Body of pancreas (tissue), 4 donors: ENCODE measurements at regions not wholly inside any gene's neighbourhood (a gene's known extent, or its start where the extent isn't known, plus 50 kb on each side); places are given as distances from the start of the nearest gene placed in this dataset.

Experiments
- ATAC-seq: fragments of 150-250 bp; one replicate; pipeline ENCODE4 v1.9.1; 2016
- DNase-seq, 4 donors: peaks; one replicate each; pipeline ENCODE4 v3.0.0-alpha.2; 2019
- H3K27ac ChIP-seq, 4 donors: fragments of 200-600 bp; sonication (generic); 1 replicate in 3 of 4; 2 replicates in 1 of 4; pipeline versions ENCODE4 v1.5.1 to v1.6.1; 2016 to 2019; ENCODE audit warnings: mild to moderate bottlenecking in 1 of 4, mixed read lengths in 1 of 4, moderate library complexity in 1 of 4
- H3K27me3 ChIP-seq, 2 donors: fragments of 200-600 bp; sonication (generic); one replicate each; pipeline ENCODE4 v1.6.0; 2016; ENCODE audit warnings: mild to moderate bottlenecking in 1 of 2
- H3K36me3 ChIP-seq, 2 donors: fragments of 200-600 bp; sonication (generic); replicated peaks in 1 of 2; 2 replicates each; pipeline ENCODE4 v1.5.1; 2016; ENCODE audit warnings: low read depth in 2 of 2; ENCODE audit not compliant: insufficient read depth in 1 of 2
- H3K4me1 ChIP-seq: fragments of 200-600 bp; sonication (generic); one replicate; pipeline ENCODE4 v1.6.0; 2016
- H3K4me3 ChIP-seq, 2 donors: fragments of 200-600 bp; sonication (generic); 1 replicate in 1 of 2; 2 replicates in 1 of 2; pipeline ENCODE4 v1.5.1; 2016 to 2019
- H3K9me3 ChIP-seq, 3 donors: fragments of 200-600 bp; sonication (generic); 1 replicate in 2 of 3; 2 replicates in 1 of 3; pipeline ENCODE4 v1.5.1; 2016
- CTCF ChIP-seq, 7 experiments: fragments of 450-650 bp in 4 of 7; fragments of 200-600 bp in 3 of 7; sonication (generic) in 3 of 7; IDR thresholded peaks; one replicate each; pipeline ENCODE4 v1.5.1; 2016 to 2019; ENCODE audit warnings: antibody characterized with exemption in 7 of 7
- POLR2A ChIP-seq, 3 donors: fragments of 450-650 bp; IDR thresholded peaks; one replicate each; pipeline ENCODE4 v1.6.1; 2016; ENCODE audit warnings: antibody characterized with exemption in 3 of 3, mild to moderate bottlenecking in 2 of 3
- WGBS, 2 donors: methylation state at CpG; one replicate each; pipeline ENCODE4 v1.1.5; 2017; 5-methylcytosine and 5-hydroxymethylcytosine counted together
- intact Hi-C: fragments of 100-400 bp; cut with DNase I; formaldehyde crosslinking; loops from one replicate; pipeline ENCODE4 v1.15.1; 2023

- H3K36me3 ChIP-seq, result no peaks in the 10 kb centered on the region
- intact Hi-C loops, result no loop called here
- H3K27ac ChIP-seq, result no peak overlapping the region
- H3K4me3 ChIP-seq, result no peak overlapping the region
- no peak for TF ChIP-seq POLR2A (IDR thresholded peaks at IDR 0.05)
- no peak for TF ChIP-seq CTCF (IDR thresholded peaks at IDR 0.05)
- no peaks in the 10 kb centered on the region for H3K9me3 ChIP-seq
- 82 to 93% methylated on average over 3 of the region's 3 CpGs for WGBS, 2 donors
- H3K27me3 ChIP-seq, result no peaks in the 10 kb centered on the region
- H3K4me1 ChIP-seq, result peaks cover 11% of the 10 kb centered on the region
- DNase-seq (no peak), ATAC-seq (no peak)
These were observed 98.5 kb upstream of the TSC22D2 start for GRCh38 chr3:150309557-150309956.

GRCh38 chr3:150309257-150309542, 98.9 kb upstream of the TSC22D2 start:
- ATAC-seq, result no peak
- intact Hi-C loops, result no loop called here

GRCh38 chr3:150308481-150309256, 99.4 kb upstream of the TSC22D2 start:
- no peak overlapping the region for H3K4me3 ChIP-seq
- no peak overlapping the region for H3K27ac ChIP-seq
- ATAC-seq (peak; percentile 60), DNase-seq (peak in 3 of 4 donors; percentile 5 to 27 (median 16))
- intact Hi-C loops, result no loop called here
- no peaks in the 10 kb centered on the region for H3K36me3 ChIP-seq
- no peaks in the 10 kb centered on the region for H3K9me3 ChIP-seq
- TF ChIP-seq POLR2A (IDR thresholded peaks at IDR 0.05) (no peak), CTCF (IDR thresholded peaks at IDR 0.05) (no peak)
- WGBS, 2 donors, result 48 to 56% methylated on average over 12 of the region's 12 CpGs
- H3K4me1 ChIP-seq, result peaks cover 5% of the 10 kb centered on the region
- no peaks in the 10 kb centered on the region for H3K27me3 ChIP-seq

More at GRCh38 chr3:150309257-150309542, 98.9 kb upstream of the TSC22D2 start:
- Histone ChIP-seq H3K27ac (no peak overlapping the region), H3K27me3 (no peaks in the 10 kb centered on the region), H3K4me1 (peaks cover 8% of the 10 kb centered on the region), H3K4me3 (no peak overlapping the region), H3K36me3 (no peaks in the 10 kb centered on the region), H3K9me3 (no peaks in the 10 kb centered on the region)
- no peak for TF ChIP-seq CTCF (IDR thresholded peaks at IDR 0.05)
- TF ChIP-seq POLR2A (IDR thresholded peaks at IDR 0.05), result no peak
- DNase-seq, result no peak

GRCh38 chr3:150308037-150308319, 100.1 kb upstream of the TSC22D2 start:
- ATAC-seq (no peak), DNase-seq (no peak)
- Histone ChIP-seq H3K36me3 (no peaks in the 10 kb centered on the region), H3K4me3 (no peak overlapping the region), H3K9me3 (no peaks in the 10 kb centered on the region), H3K27me3 (no peaks in the 10 kb centered on the region), H3K4me1 (peaks cover 5% of the 10 kb centered on the region), H3K27ac (no peak overlapping the region)
- intact Hi-C loops, result no loop called here
- 86 to 90% methylated on average over 4 of the region's 4 CpGs for WGBS, 2 donors
- TF ChIP-seq POLR2A (IDR thresholded peaks at IDR 0.05) (no peak), CTCF (IDR thresholded peaks at IDR 0.05) (no peak)

- DNase-seq, result no peak
- Histone ChIP-seq H3K4me1 (peaks cover 5% of the 10 kb centered on the region), H3K27me3 (no peaks in the 10 kb centered on the region), H3K36me3 (no peaks in the 10 kb centered on the region), H3K9me3 (no peaks in the 10 kb centered on the region), H3K27ac (no peak overlapping the region), H3K4me3 (no peak overlapping the region)
- no peak for ATAC-seq
- TF ChIP-seq CTCF (IDR thresholded peaks at IDR 0.05) (no peak), POLR2A (IDR thresholded peaks at IDR 0.05) (no peak)
- intact Hi-C loops, result no loop called here
- WGBS, 2 donors, result 81 to 92% methylated on average over 6 of the region's 6 CpGs
These were observed 100.6 kb upstream of the TSC22D2 start for GRCh38 chr3:150307311-150308036.
